Lower leg skin (tissue), 4 donors: ENCODE measurements at regions not wholly inside any gene's neighbourhood (a gene's known extent, or its start where the extent isn't known, plus 50 kb on each side); places are given as distances from the start of the nearest gene placed in this dataset.

Experiments
- DNase-seq, 2 donors: peaks; one replicate each; pipeline ENCODE4 v3.0.0-alpha.2; 2019; ENCODE audit warnings: low spot score in 2 of 2
- H3K4me3 ChIP-seq: fragments of 200-600 bp; sonication (generic); 2 replicates; pipeline ENCODE4 v1.5.1; 2017; ENCODE audit warnings: mild to moderate bottlenecking, low read depth; ENCODE audit not compliant: poor library complexity, severe bottlenecking
- CTCF ChIP-seq, 3 donors: fragments of 450-650 bp; IDR thresholded peaks; one replicate each; pipeline ENCODE4 v1.5.1; 2016; ENCODE audit warnings: antibody characterized with exemption in 3 of 3, mild to moderate bottlenecking in 3 of 3, moderate library complexity in 2 of 3
- POLR2A ChIP-seq, 2 donors: fragments of 450-650 bp; IDR thresholded peaks; one replicate each; pipeline ENCODE4 v1.6.1; 2016 to 2017; ENCODE audit warnings: antibody characterized with exemption in 2 of 2, mild to moderate bottlenecking in 1 of 2, moderate library complexity in 1 of 2
- WGBS, 2 donors: methylation state at CpG; one replicate each; pipeline ENCODE4 v1.1.5; 2018; 5-methylcytosine and 5-hydroxymethylcytosine counted together
- intact Hi-C: fragments of 100-400 bp; cut with DNase I; formaldehyde crosslinking; loops from one replicate; pipeline ENCODE4 v1.15.0; 2023; ENCODE audit warnings: low total_unique reads

DNA sequence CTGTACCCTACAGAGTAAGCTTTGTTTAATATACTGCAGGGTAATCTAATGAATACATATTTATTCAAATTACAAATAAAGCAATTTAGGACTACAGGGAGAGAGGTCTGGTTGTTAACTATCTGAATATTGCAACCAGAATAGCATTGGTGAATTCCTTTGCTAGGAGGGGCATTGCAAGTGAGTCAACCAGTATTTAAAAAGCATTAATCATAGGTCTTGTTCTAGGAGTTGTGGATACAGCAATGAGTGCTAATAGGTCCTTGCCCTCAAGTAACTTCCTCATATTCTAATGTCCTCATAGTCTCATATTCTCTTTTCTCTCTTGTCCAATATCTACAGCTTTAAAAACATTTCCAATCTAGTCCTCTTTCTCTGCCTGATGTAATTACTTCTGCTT lies 531.4 kb downstream of the CDH11 start:
- no peak for DNase-seq
- no peak for TF ChIP-seq CTCF (IDR thresholded peaks at IDR 0.05)
- TF ChIP-seq POLR2A (IDR thresholded peaks at IDR 0.05), result no peak
- intact Hi-C loops, result no loop called here
- H3K4me3 ChIP-seq, result no peak overlapping the region

- no peak overlapping the region for H3K4me3 ChIP-seq
- 70% methylated on average over 5 of the region's 5 CpGs for WGBS, 2 donors
- DNase-seq, result no peak
- TF ChIP-seq POLR2A (IDR thresholded peaks at IDR 0.05), result no peak
- TF ChIP-seq CTCF (IDR thresholded peaks at IDR 0.05), result no peak
- intact Hi-C loops, result no loop called here
Observed at GRCh38 chr16:64589836-64590235, 532.0 kb downstream of the CDH11 start.

DNA sequence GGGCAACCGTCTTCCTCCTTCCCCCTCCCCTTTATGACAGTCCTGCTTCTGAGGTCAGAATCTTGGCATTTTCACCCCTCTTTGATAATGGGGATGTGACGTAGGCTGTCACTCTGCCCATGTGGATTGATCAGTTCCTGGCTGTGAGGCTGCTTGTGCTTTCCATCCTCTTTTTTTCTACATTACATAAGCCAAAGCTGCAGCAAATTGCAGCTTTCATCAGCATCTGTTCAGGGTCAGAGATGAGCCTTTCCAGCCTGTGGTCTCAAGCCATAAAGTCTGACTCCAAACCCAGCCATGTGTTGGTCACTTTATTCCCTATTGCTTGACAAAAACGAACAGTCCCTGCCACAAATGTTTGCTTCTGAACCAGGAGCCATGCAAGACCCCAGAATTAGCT lies 535.1 kb downstream of the CDH11 start:
- intact Hi-C loops, result no loop called here
- TF ChIP-seq CTCF (IDR thresholded peaks at IDR 0.05) (no peak), POLR2A (IDR thresholded peaks at IDR 0.05) (no peak)
- no peak overlapping the region for H3K4me3 ChIP-seq
- no peak for DNase-seq
- WGBS, 2 donors, result 28 to 33% methylated on average over 2 to 3 of the region's 3 CpGs

DNA sequence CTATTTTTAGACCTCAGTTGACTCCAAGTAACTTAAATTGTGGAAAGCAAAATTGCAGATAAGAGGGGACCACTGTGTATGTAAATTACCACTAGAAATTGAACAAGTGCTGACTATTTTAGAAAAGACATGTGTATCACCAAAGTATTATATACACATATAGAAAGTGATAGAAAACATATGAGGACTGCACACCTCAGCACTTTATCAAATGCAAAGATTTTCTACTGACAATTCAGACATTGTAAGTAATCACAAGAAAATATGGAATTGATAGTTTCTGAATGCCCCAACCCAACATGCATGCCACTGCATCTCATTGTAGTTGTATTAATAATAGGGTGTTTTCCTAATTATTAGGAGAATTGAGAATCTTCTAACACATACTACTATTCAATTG lies 536.5 kb downstream of the CDH11 start:
- no peak for DNase-seq
- no peak overlapping the region for H3K4me3 ChIP-seq
- intact Hi-C loops, result no loop called here
- TF ChIP-seq POLR2A (IDR thresholded peaks at IDR 0.05) (no peak), CTCF (IDR thresholded peaks at IDR 0.05) (no peak)

- no peak for DNase-seq
- H3K4me3 ChIP-seq, result no peak overlapping the region
- WGBS, 2 donors, result 77 to 80% methylated on average over 7 of the region's 7 CpGs
- intact Hi-C loops, result no loop called here
- TF ChIP-seq CTCF (IDR thresholded peaks at IDR 0.05) (no peak), POLR2A (IDR thresholded peaks at IDR 0.05) (no peak)
Observed at GRCh38 chr16:64580558-64580957, 541.3 kb downstream of the CDH11 start.

DNA sequence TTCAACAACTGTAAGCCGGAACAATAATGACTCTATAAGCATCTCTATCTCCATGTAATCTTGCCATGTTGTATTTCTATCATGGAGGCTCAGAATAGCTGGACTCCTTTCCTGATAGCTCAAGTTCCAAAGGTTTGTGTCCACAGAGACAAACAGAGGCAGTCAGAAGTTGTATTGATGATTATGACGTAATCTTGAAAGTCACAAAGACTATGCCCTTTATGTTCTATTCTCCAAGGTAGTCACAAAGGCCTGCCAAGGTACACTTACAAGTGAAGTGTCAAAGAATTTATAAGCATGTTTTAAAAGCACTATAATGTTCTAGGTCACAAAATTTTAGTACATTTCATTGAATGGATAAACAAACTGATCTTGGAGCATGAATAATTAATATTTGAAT lies 542.2 kb downstream of the CDH11 start:
- no peak for DNase-seq
- WGBS, 2 donors, result 94 to 95% methylated on average over 2 of the region's 2 CpGs
- H3K4me3 ChIP-seq, result no peak overlapping the region
- TF ChIP-seq CTCF (IDR thresholded peaks at IDR 0.05) (no peak), POLR2A (IDR thresholded peaks at IDR 0.05) (no peak)
- intact Hi-C loops, result no loop called here
